Prostate gland (tissue), 2 donors: ENCODE measurements at regions not wholly inside any gene's neighbourhood (a gene's known extent, or its start where the extent isn't known, plus 50 kb on each side); places are given as distances from the start of the nearest gene placed in this dataset.

Experiments used
- DNase-seq: peaks from one replicate; pipeline ENCODE4 v3.0.0-alpha.2; 2019; ENCODE audit warnings: low spot score
- H3K27ac ChIP-seq, 2 donors: fragments of 200-600 bp; sonication (generic); 2 replicates each; pipeline ENCODE4 v1.5.1; 2017 to 2019
- H3K27me3 ChIP-seq: fragments of 200-600 bp; sonication (generic); replicated peaks from 2 replicates; pipeline ENCODE4 v1.5.1; 2019; ENCODE audit not compliant: insufficient read depth
- H3K36me3 ChIP-seq, 2 donors: fragments of 200-600 bp; sonication (generic); 1 replicate in 1 of 2; 2 replicates in 1 of 2; pipeline versions ENCODE4 v1.5.1 to v1.8.1; 2017 to 2019
- H3K4me1 ChIP-seq: fragments of 200-600 bp; sonication (generic); replicated peaks from 2 replicates; pipeline ENCODE4 v1.5.1; 2019
- H3K4me3 ChIP-seq, 2 donors: fragments of 200-600 bp; sonication (generic); 2 replicates each; pipeline ENCODE4 v1.5.1; 2017 to 2019
- H3K9me3 ChIP-seq: fragments of 200-600 bp; sonication (generic); 2 replicates; pipeline ENCODE4 v1.5.1; 2017
- POLR2A ChIP-seq: fragments of 450-650 bp; IDR thresholded peaks from one replicate; pipeline ENCODE4 v1.6.1; 2016; ENCODE audit warnings: antibody characterized with exemption, mild to moderate bottlenecking
- POLR2AphosphoS5 ChIP-seq: sonication (generic); formaldehyde crosslinking; IDR thresholded peaks from one replicate; pipeline ENCODE4 v1.6.1; 2017; ENCODE audit warnings: antibody characterized with exemption
- WGBS: methylation state at CpG from one replicate; pipeline ENCODE4 v1.1.5; 2018; 5-methylcytosine and 5-hydroxymethylcytosine counted together
- intact Hi-C: fragments of 100-400 bp; cut with DNase I; formaldehyde crosslinking; loops from one replicate; pipeline ENCODE4 v1.14.2; 2022
- TF ChIP-seq, protein P1 (sequence below), 4 experiments: fragments of 200-600 bp in 2 of 4; fragments of 450-650 bp in 2 of 4; sonication (generic) in 2 of 4; IDR thresholded peaks; 1 replicate in 3 of 4; 2 replicates in 1 of 4; pipeline ENCODE4 v1.5.1; 2016 to 2019; ENCODE audit warnings: antibody characterized with exemption in 4 of 4, mild to moderate bottlenecking in 2 of 4, moderate library complexity in 2 of 4

GRCh38 chr1:173407846-173408245, 69.3 kb upstream of the PRDX6 start:
- TF ChIP-seq, protein P1, sequence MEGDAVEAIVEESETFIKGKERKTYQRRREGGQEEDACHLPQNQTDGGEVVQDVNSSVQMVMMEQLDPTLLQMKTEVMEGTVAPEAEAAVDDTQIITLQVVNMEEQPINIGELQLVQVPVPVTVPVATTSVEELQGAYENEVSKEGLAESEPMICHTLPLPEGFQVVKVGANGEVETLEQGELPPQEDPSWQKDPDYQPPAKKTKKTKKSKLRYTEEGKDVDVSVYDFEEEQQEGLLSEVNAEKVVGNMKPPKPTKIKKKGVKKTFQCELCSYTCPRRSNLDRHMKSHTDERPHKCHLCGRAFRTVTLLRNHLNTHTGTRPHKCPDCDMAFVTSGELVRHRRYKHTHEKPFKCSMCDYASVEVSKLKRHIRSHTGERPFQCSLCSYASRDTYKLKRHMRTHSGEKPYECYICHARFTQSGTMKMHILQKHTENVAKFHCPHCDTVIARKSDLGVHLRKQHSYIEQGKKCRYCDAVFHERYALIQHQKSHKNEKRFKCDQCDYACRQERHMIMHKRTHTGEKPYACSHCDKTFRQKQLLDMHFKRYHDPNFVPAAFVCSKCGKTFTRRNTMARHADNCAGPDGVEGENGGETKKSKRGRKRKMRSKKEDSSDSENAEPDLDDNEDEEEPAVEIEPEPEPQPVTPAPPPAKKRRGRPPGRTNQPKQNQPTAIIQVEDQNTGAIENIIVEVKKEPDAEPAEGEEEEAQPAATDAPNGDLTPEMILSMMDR (IDR thresholded peaks at IDR 0.05) = no peak
- TF ChIP-seq POLR2A (no peak), POLR2AphosphoS5 (no peak)
- no peak for DNase-seq
- intact Hi-C loops = no loop called here
- Histone ChIP-seq H3K9me3 (no peaks in the 10 kb centered on the region), H3K27me3 (no peaks in the 10 kb centered on the region), H3K4me1 (no peaks in the 10 kb centered on the region), H3K27ac (no peak overlapping the region), H3K4me3 (no peak overlapping the region), H3K36me3 (no peaks in the 10 kb centered on the region)

- no peaks in the 10 kb centered on the region for H3K36me3 ChIP-seq
- 100% methylated on average over 1 of the region's 1 CpG for WGBS
- H3K9me3 ChIP-seq = no peaks in the 10 kb centered on the region
- H3K4me3 ChIP-seq = no peak overlapping the region
- DNase-seq = no peak
- H3K27me3 ChIP-seq = no peaks in the 10 kb centered on the region
- H3K27ac ChIP-seq = no peak overlapping the region
- intact Hi-C loops = no loop called here
- TF ChIP-seq POLR2AphosphoS5 = no peak
- TF ChIP-seq, protein P1 (IDR thresholded peaks at IDR 0.05) = no peak
- TF ChIP-seq POLR2A = no peak
- H3K4me1 ChIP-seq = no peaks in the 10 kb centered on the region
These were observed 68.2 kb upstream of the PRDX6 start for GRCh38 chr1:173408886-173409285.

DNA sequence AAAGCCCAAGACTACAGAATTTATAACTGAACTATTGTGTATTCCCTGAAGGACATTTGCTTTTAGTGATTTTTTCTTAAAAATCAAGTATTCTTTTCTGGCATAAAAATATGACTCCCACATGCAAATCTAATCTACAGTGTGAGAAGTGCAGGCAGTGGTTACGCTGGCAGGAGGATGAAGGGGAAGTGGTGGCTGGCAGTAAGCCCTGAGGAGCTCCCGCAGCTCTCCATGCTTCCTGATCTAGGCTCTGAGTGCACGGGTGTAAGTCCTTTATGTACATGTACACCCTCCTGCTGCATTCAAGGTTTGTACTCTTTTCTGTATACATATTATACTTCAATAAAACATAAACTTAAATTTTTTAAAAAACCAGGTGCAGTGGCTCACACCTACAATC, 67.5 kb upstream of the PRDX6 start:
- DNase-seq = no peak
- no peak for TF ChIP-seq POLR2A
- TF ChIP-seq, protein P1 (IDR thresholded peaks at IDR 0.05) = no peak
- no peak for TF ChIP-seq POLR2AphosphoS5
- Histone ChIP-seq H3K9me3 (no peaks in the 10 kb centered on the region), H3K27me3 (no peaks in the 10 kb centered on the region), H3K4me1 (no peaks in the 10 kb centered on the region), H3K27ac (no peak overlapping the region), H3K4me3 (no peak overlapping the region), H3K36me3 (no peaks in the 10 kb centered on the region)
- intact Hi-C loops = no loop called here
- 39% methylated on average over 3 of the region's 3 CpGs for WGBS

DNA sequence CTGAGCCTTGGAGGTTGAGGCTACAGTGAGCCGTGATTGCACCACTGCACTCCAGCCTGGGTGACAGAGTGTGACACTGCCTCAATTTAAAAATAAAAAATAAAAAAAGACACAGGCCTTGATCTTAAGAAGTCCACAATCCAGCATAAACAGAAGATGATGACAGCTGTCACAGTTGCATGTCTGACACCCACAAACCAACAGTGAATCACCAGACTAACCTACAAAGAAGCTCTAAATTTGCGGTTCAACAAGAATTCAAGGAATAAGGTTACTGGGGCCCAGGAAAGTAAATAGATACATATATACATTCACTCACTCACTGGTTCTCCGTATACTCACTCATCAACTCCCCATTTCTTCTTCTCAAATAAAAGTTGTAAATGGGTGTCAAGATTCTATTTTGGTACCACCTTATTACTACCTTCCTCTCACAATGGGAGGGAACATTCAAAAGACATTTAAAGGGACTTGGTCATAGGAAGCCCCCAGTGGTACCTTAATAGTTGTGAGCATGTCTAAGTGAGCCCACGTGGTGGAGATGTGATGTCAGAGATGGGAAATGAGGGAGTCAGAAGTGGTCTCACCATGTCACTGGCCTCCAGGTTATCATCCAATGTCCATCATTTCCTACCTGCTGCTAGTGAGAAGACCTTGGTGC, 66.9 kb upstream of the PRDX6 start:
- H3K4me1 ChIP-seq = no peaks in the 10 kb centered on the region
- no peaks in the 10 kb centered on the region for H3K27me3 ChIP-seq
- DNase-seq = no peak
- H3K27ac ChIP-seq = no peak overlapping the region
- H3K9me3 ChIP-seq = no peaks in the 10 kb centered on the region
- H3K36me3 ChIP-seq = no peaks in the 10 kb centered on the region
- WGBS = 79% methylated on average over 4 of the region's 4 CpGs
- intact Hi-C loops = no loop called here
- no peak overlapping the region for H3K4me3 ChIP-seq
- TF ChIP-seq POLR2A = no peak
- TF ChIP-seq, protein P1 (IDR thresholded peaks at IDR 0.05) = no peak
- no peak for TF ChIP-seq POLR2AphosphoS5

- H3K4me1 ChIP-seq = no peaks in the 10 kb centered on the region
- WGBS = 97% methylated on average over 5 of the region's 5 CpGs
- no peak overlapping the region for H3K4me3 ChIP-seq
- no peaks in the 10 kb centered on the region for H3K36me3 ChIP-seq
- intact Hi-C loops = no loop called here
- no peaks in the 10 kb centered on the region for H3K27me3 ChIP-seq
- no peak for TF ChIP-seq POLR2A
- TF ChIP-seq POLR2AphosphoS5 = no peak
- TF ChIP-seq, protein P1 (IDR thresholded peaks at IDR 0.05) = no peak
- no peaks in the 10 kb centered on the region for H3K9me3 ChIP-seq
- no peak for DNase-seq
- H3K27ac ChIP-seq = no peak overlapping the region
These were observed 66.3 kb upstream of the PRDX6 start for GRCh38 chr1:173410794-173411236.
